Small intestine (tissue), 7 donors: ENCODE measurements at regions not wholly inside any gene's neighbourhood (a gene's known extent, or its start where the extent isn't known, plus 50 kb on each side); places are given as distances from the start of the nearest gene placed in this dataset.
"Not testable (repeated sequence)": the region's sequence is repeated elsewhere in the genome, so short reads cannot be mapped to it uniquely, and the experiment has no call there.

Experiments used
- DNase-seq, 2 donors: peaks; one replicate each; pipeline versions ENCODE4 v3.0.0 to v3.0.0-alpha.2; 2013
- FAIRE-seq: peaks from 2 replicates; lab custom pipeline; 2012; peaks lifted over from hg19 to GRCh38; lab: Jason Lieb, UNC
- H3K27ac ChIP-seq, 3 donors: one replicate each; pipeline ENCODE4 v1.5.1; 2013; ENCODE audit warnings: low read length in 2 of 3, mild to moderate bottlenecking in 2 of 3, control low read depth in 1 of 3, inconsistent platforms in 1 of 3, low read depth in 1 of 3, moderate library complexity in 1 of 3
- H3K27me3 ChIP-seq, 3 donors: one replicate each; pipeline ENCODE4 v1.6.1; 2013; ENCODE audit warnings: low read length in 3 of 3, inconsistent platforms in 1 of 3; ENCODE audit not compliant: control insufficient read depth in 3 of 3, insufficient read depth in 3 of 3
- H3K36me3 ChIP-seq, 3 donors: one replicate each; pipeline ENCODE4 v1.6.1; 2013; ENCODE audit warnings: low read length in 3 of 3, inconsistent platforms in 1 of 3, low read depth in 1 of 3, mild to moderate bottlenecking in 1 of 3, moderate library complexity in 1 of 3; ENCODE audit not compliant: control insufficient read depth in 3 of 3, insufficient read depth in 2 of 3
- H3K4me1 ChIP-seq, 3 donors: one replicate each; pipeline ENCODE4 v1.6.1; 2013; ENCODE audit warnings: low read length in 2 of 3, inconsistent platforms in 1 of 3, low read depth in 1 of 3, mild to moderate bottlenecking in 1 of 3, moderate library complexity in 1 of 3; ENCODE audit not compliant: control insufficient read depth in 3 of 3, insufficient read depth in 2 of 3
- H3K4me3 ChIP-seq, 3 donors: one replicate each; pipeline ENCODE4 v1.5.1; 2013; ENCODE audit warnings: low read length in 3 of 3, control low read depth in 1 of 3, inconsistent platforms in 1 of 3, low read depth in 1 of 3, mild to moderate bottlenecking in 1 of 3, moderate library complexity in 1 of 3
- H3K9me3 ChIP-seq, 2 donors: one replicate each; pipeline ENCODE4 v1.6.1; 2013; ENCODE audit warnings: low read depth in 1 of 2, low read length in 1 of 2; ENCODE audit not compliant: control insufficient read depth in 2 of 2, insufficient read depth in 1 of 2
- WGBS, 3 donors: extraction: QIAGEN DNeasy Blood & Tissue Kit; methylation state at CpG; one replicate each; pipeline ENCODE4 v1.1.7; 2013; 5-methylcytosine and 5-hydroxymethylcytosine counted together
- donor health status: healthy with polysubstance abuse.
- donor health status: control.
- donor health status: control.
- donor health status: Bipolar disorder and iron deficiency.
- donor health status: healthy.

GRCh38 chr3:195999176-195999575 lies 82.7 kb downstream of the TFRC start:
- 91 to 93% (median 93%) methylated on average over 6 of the region's 6 CpGs for WGBS, 3 donors
- not testable (repeated sequence) for H3K4me1 ChIP-seq, DNase-seq, H3K4me3 ChIP-seq, FAIRE-seq, H3K27ac ChIP-seq, H3K36me3 ChIP-seq, H3K27me3 ChIP-seq
- H3K9me3 ChIP-seq, result peaks cover 0 to 16% of the 10 kb centered on the region in 2 donors

GRCh38 chr3:195996314-195996713 lies 85.6 kb downstream of the TFRC start:
- H3K36me3 ChIP-seq, H3K4me3 ChIP-seq, H3K9me3 ChIP-seq, H3K27ac ChIP-seq, H3K4me1 ChIP-seq, FAIRE-seq, H3K27me3 ChIP-seq, DNase-seq: not testable (repeated sequence)
- WGBS, 3 donors, result 74 to 100% (median 97%) methylated on average over 5 to 12 of the region's 18 CpGs

- peak; percentile 27 to 59 for DNase-seq
- not testable (repeated sequence) for H3K4me1 ChIP-seq, H3K9me3 ChIP-seq, H3K27me3 ChIP-seq, H3K27ac ChIP-seq, H3K4me3 ChIP-seq, FAIRE-seq, H3K36me3 ChIP-seq
- 15 to 31% (median 20%) methylated on average over 10 to 14 of the region's 14 CpGs for WGBS, 3 donors
These were observed 86.0 kb upstream of the TNK2 start for GRCh38 chr3:195994343-195994742.

GRCh38 chr3:195993671-195994070 lies 85.3 kb upstream of the TNK2 start:
- H3K36me3 ChIP-seq, H3K4me1 ChIP-seq, H3K27me3 ChIP-seq, H3K4me3 ChIP-seq, H3K27ac ChIP-seq, H3K9me3 ChIP-seq, DNase-seq, FAIRE-seq: not testable (repeated sequence)
- WGBS, 3 donors, result 86 to 94% (median 92%) methylated on average over 9 to 11 of the region's 11 CpGs

GRCh38 chr3:195992956-195993595 lies 84.7 kb upstream of the TNK2 start:
- not testable (repeated sequence) for FAIRE-seq, H3K4me3 ChIP-seq
- WGBS, 3 donors, result 93 to 95% (median 95%) methylated on average over 15 to 19 of the region's 20 CpGs

GRCh38 chr3:195991986-195992385 lies 83.6 kb upstream of the TNK2 start:
- DNase-seq, FAIRE-seq, H3K27ac ChIP-seq, H3K9me3 ChIP-seq, H3K36me3 ChIP-seq, H3K27me3 ChIP-seq, H3K4me1 ChIP-seq, H3K4me3 ChIP-seq: not testable (repeated sequence)
- 91 to 96% (median 95%) methylated on average over 9 of the region's 12 CpGs for WGBS, 3 donors

More at GRCh38 chr3:195992956-195993595, 84.7 kb upstream of the TNK2 start:
- H3K4me1 ChIP-seq, DNase-seq, H3K36me3 ChIP-seq, H3K27me3 ChIP-seq, H3K27ac ChIP-seq, H3K9me3 ChIP-seq: not testable (repeated sequence)

GRCh38 chr3:195991243-195991642 lies 82.9 kb upstream of the TNK2 start:
- H3K27ac ChIP-seq, FAIRE-seq, H3K4me3 ChIP-seq, H3K4me1 ChIP-seq, H3K36me3 ChIP-seq, H3K9me3 ChIP-seq, H3K27me3 ChIP-seq, DNase-seq: not testable (repeated sequence)
- 89 to 91% (median 90%) methylated on average over 12 of the region's 12 CpGs for WGBS, 3 donors

GRCh38 chr3:195990841-195991174 lies 82.5 kb upstream of the TNK2 start:
- H3K27ac ChIP-seq, result peak overlapping the region in 2 of 3 donors; percentile 62 to 67
- H3K4me1 ChIP-seq, FAIRE-seq, H3K9me3 ChIP-seq, H3K36me3 ChIP-seq, H3K27me3 ChIP-seq, DNase-seq: not testable (repeated sequence)
- H3K4me3 ChIP-seq, result peak overlapping the region in 2 of 3 donors; percentile 61 to 68
- 37 to 44% (median 44%) methylated on average over 7 of the region's 7 CpGs for WGBS, 3 donors
